ENCODE measurements at regions not wholly inside any gene's neighbourhood (a gene's known extent, or its start where the extent isn't known, plus 50 kb on each side); places are given as distances from the start of the nearest gene placed in this dataset.

DNA sequence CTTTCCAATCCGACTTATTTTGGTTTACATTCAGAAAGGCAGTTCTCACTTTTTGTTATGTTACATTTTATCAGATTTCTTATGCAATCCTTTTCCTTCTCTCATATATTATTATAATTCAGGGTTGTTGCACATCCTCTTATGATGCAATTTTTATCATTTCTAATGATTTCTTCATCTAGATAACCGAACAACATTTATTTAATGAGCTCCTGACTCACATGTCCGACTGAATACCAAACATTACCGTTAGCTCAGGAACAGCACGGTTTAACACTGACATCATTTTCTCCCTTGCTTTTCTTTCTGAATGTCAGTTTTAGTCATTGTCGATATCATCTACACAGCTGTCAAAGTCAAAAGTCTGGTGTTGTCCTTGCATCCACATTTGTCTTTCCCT, 199.2 kb downstream of the BCHE start:
- Histone ChIP-seq H3K9me3 (replicated peaks in 1 of 2; ENCODE audit: control insufficient read depth in 2 of 2, insufficient read depth in 1 of 2, low read depth in 1 of 2, low read length in 2 of 2) (no peaks in the 10 kb centered on the region), H2BK120ac (ENCODE audit: low read depth, low read length) (no peak overlapping the region), H3K79me1 (ENCODE audit: low read depth, low read length) (no peaks in the 10 kb centered on the region), H3K27ac (replicated peaks; ENCODE audit: low read length) (no peak overlapping the region), H3K23ac (ENCODE audit: low read depth, low read length, poor library complexity) (no peak overlapping the region), H3K4me3 (ENCODE audit: low read length in 2 of 2) (no peak overlapping the region), H2AFZ (ENCODE audit: low read length) (no peak overlapping the region), H3K4ac (ENCODE audit: low read length) (no peak overlapping the region), H3K36me3 (replicated peaks in 1 of 2; ENCODE audit: control insufficient read depth in 2 of 2, insufficient read depth in 2 of 2, low read length in 2 of 2) (no peaks in the 10 kb centered on the region), H2AK5ac (ENCODE audit: low read depth, low read length) (no peak overlapping the region), H2BK15ac (ENCODE audit: low read length) (no peak overlapping the region), H3K4me1 (ENCODE audit: control insufficient read depth in 2 of 2, insufficient read depth in 1 of 2, low read depth in 1 of 2, low read length in 2 of 2) (no peaks in the 10 kb centered on the region), H2BK5ac (ENCODE audit: low read length) (no peak overlapping the region), H2BK12ac (ENCODE audit: low read length) (no peak overlapping the region), H3K9ac (ENCODE audit: low read depth, low read length, poor library complexity) (no peak overlapping the region), H3K14ac (ENCODE audit: low read length) (no peak overlapping the region), H4K8ac (ENCODE audit: low read depth, low read length) (no peak overlapping the region), H3K4me2 (ENCODE audit: insufficient read depth, low read length, poor library complexity, severe bottlenecking) (no peak overlapping the region), H3K18ac (ENCODE audit: low read length) (no peak overlapping the region), H3K27me3 (ENCODE audit: control insufficient read depth in 3 of 3, insufficient read depth in 3 of 3, low read depth in 1 of 3, low read length in 3 of 3) (no peaks in the 10 kb centered on the region), H4K91ac (ENCODE audit: low read depth, low read length, poor library complexity) (no peak overlapping the region)
- no CpG with 5 or more reads among the region's 6 CpGs for WGBS, 2 donors (ENCODE audit: extremely low coverage in 2 of 2, insufficient read length in 2 of 2, insufficient replicate concordance in 1 of 2)
- DNase-seq (ENCODE audit: low spot score), result no peak

GRCh38 chr3:165636684-165637015, 200.6 kb downstream of the BCHE start:
- no peaks in the 10 kb centered on the region for H3K27me3 ChIP-seq (ENCODE audit: control insufficient read depth in 3 of 3, insufficient read depth in 3 of 3, low read depth in 1 of 3, low read length in 3 of 3)
- no peak overlapping the region for H2BK15ac ChIP-seq (ENCODE audit: low read length)
- H3K79me1 ChIP-seq (ENCODE audit: low read depth, low read length), result no peaks in the 10 kb centered on the region
- no peaks in the 10 kb centered on the region for H3K4me1 ChIP-seq (ENCODE audit: control insufficient read depth in 2 of 2, insufficient read depth in 1 of 2, low read depth in 1 of 2, low read length in 2 of 2)
- no peak overlapping the region for H3K9ac ChIP-seq (ENCODE audit: low read depth, low read length, poor library complexity)
- H3K9me3 ChIP-seq (replicated peaks in 1 of 2; ENCODE audit: control insufficient read depth in 2 of 2, insufficient read depth in 1 of 2, low read depth in 1 of 2, low read length in 2 of 2), result no peaks in the 10 kb centered on the region
- H4K91ac ChIP-seq (ENCODE audit: low read depth, low read length, poor library complexity), result no peak overlapping the region
- H4K8ac ChIP-seq (ENCODE audit: low read depth, low read length), result no peak overlapping the region
- no peak overlapping the region for H2BK12ac ChIP-seq (ENCODE audit: low read length)
- no peak overlapping the region for H2AFZ ChIP-seq (ENCODE audit: low read length)
- no peak overlapping the region for H3K14ac ChIP-seq (ENCODE audit: low read length)
- H2AK5ac ChIP-seq (ENCODE audit: low read depth, low read length), result no peak overlapping the region
- no peak overlapping the region for H3K27ac ChIP-seq (replicated peaks; ENCODE audit: low read length)
- WGBS, 2 donors (ENCODE audit: extremely low coverage in 2 of 2, insufficient read length in 2 of 2, insufficient replicate concordance in 1 of 2), result no CpG with 5 or more reads among the region's 1 CpG
- H3K36me3 ChIP-seq (replicated peaks in 1 of 2; ENCODE audit: control insufficient read depth in 2 of 2, insufficient read depth in 2 of 2, low read length in 2 of 2), result no peaks in the 10 kb centered on the region
- H3K23ac ChIP-seq (ENCODE audit: low read depth, low read length, poor library complexity), result no peak overlapping the region
- H3K18ac ChIP-seq (ENCODE audit: low read length), result no peak overlapping the region
- H2BK120ac ChIP-seq (ENCODE audit: low read depth, low read length), result no peak overlapping the region
- H2BK5ac ChIP-seq (ENCODE audit: low read length), result no peak overlapping the region
- H3K4me2 ChIP-seq (ENCODE audit: insufficient read depth, low read length, poor library complexity, severe bottlenecking), result no peak overlapping the region
- DNase-seq (ENCODE audit: low spot score), result no peak
- H3K4ac ChIP-seq (ENCODE audit: low read length), result no peak overlapping the region
- H3K4me3 ChIP-seq (ENCODE audit: low read length in 2 of 2), result no peak overlapping the region

DNA sequence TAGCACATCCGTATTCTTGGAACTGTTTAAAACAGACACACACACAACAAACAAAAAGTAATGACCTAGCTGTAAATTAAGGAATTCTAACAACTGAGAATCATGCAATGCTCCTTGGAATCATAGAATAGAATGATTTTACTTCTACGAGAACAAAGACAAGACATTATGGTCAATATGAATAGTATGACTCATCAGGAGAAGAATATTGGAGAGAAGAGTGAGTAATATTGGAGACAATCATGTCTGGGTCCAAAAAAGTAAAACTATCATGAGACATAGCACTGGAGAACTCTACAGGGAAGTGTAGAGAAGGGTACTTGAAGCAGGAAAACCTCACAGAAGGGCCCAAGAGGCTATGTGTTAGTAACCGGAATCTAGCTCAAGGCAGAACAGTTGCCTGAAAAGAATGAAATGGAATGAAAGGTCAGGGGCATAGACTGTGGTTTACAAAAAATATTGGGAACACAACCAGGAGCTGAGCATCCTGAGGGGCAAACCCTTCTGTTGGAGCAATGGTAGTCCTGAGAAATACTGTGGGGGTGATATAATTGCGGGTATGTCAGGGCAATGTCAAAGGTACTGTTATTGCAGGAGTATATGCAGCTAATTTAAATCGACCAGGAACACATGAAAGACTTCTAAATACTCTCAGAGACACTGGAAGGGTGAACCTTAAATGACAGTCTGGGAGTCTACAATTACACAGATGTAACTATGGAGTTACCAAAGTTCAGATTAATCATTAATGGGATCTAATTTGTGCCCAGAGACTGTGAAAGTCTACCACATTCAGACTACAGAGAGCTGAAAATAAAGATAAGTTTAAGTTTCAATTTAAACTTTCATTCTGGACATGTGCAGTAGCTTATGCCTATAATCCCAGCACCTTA, 201.2 kb downstream of the BCHE start:
- no peaks in the 10 kb centered on the region for H3K27me3 ChIP-seq (ENCODE audit: control insufficient read depth in 3 of 3, insufficient read depth in 3 of 3, low read depth in 1 of 3, low read length in 3 of 3)
- H3K9ac ChIP-seq (ENCODE audit: low read depth, low read length, poor library complexity), result no peak overlapping the region
- no peak overlapping the region for H2BK5ac ChIP-seq (ENCODE audit: low read length)
- H3K4me1 ChIP-seq (ENCODE audit: control insufficient read depth in 2 of 2, insufficient read depth in 1 of 2, low read depth in 1 of 2, low read length in 2 of 2), result no peaks in the 10 kb centered on the region
- H3K27ac ChIP-seq (replicated peaks; ENCODE audit: low read length), result no peak overlapping the region
- no peaks in the 10 kb centered on the region for H3K9me3 ChIP-seq (replicated peaks in 1 of 2; ENCODE audit: control insufficient read depth in 2 of 2, insufficient read depth in 1 of 2, low read depth in 1 of 2, low read length in 2 of 2)
- H2AK5ac ChIP-seq (ENCODE audit: low read depth, low read length), result no peak overlapping the region
- no peak overlapping the region for H3K4me2 ChIP-seq (ENCODE audit: insufficient read depth, low read length, poor library complexity, severe bottlenecking)
- no peak overlapping the region for H2BK15ac ChIP-seq (ENCODE audit: low read length)
- no peak overlapping the region for H3K4me3 ChIP-seq (ENCODE audit: low read length in 2 of 2)
- no peak overlapping the region for H3K14ac ChIP-seq (ENCODE audit: low read length)
- no CpG with 5 or more reads among the region's 5 CpGs for WGBS, 2 donors (ENCODE audit: extremely low coverage in 2 of 2, insufficient read length in 2 of 2, insufficient replicate concordance in 1 of 2)
- no peak for DNase-seq (ENCODE audit: low spot score)
- H2BK12ac ChIP-seq (ENCODE audit: low read length), result no peak overlapping the region
- H4K91ac ChIP-seq (ENCODE audit: low read depth, low read length, poor library complexity), result no peak overlapping the region
- H3K23ac ChIP-seq (ENCODE audit: low read depth, low read length, poor library complexity), result no peak overlapping the region
- H3K4ac ChIP-seq (ENCODE audit: low read length), result no peak overlapping the region
- no peak overlapping the region for H2BK120ac ChIP-seq (ENCODE audit: low read depth, low read length)
- no peak overlapping the region for H2AFZ ChIP-seq (ENCODE audit: low read length)
- no peak overlapping the region for H4K8ac ChIP-seq (ENCODE audit: low read depth, low read length)
- H3K18ac ChIP-seq (ENCODE audit: low read length), result no peak overlapping the region
- no peaks in the 10 kb centered on the region for H3K79me1 ChIP-seq (ENCODE audit: low read depth, low read length)
- no peaks in the 10 kb centered on the region for H3K36me3 ChIP-seq (replicated peaks in 1 of 2; ENCODE audit: control insufficient read depth in 2 of 2, insufficient read depth in 2 of 2, low read length in 2 of 2)

DNA sequence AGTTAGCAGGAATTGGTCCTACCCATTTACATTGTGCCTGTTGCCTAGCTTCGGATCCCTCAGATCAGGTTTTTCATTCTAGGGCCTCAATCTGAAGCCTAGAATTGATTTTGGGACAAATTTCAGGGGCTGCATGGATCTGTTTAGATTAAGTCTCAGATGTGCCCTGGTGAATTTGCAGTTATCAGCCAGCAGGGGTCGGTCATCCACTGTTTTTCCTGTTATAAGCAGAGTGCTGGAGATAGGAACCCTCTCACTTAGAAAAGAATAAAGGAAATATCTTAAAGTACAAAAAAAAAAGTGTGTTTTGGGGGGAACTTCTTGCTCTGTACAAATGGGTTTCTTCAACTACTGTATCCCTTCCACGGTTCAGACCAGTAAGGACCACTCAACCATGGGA, 212.5 kb downstream of the BCHE start:
- H2BK12ac ChIP-seq (ENCODE audit: low read length), result no peak overlapping the region
- no peak overlapping the region for H2BK120ac ChIP-seq (ENCODE audit: low read depth, low read length)
- H3K4me1 ChIP-seq (ENCODE audit: control insufficient read depth in 2 of 2, insufficient read depth in 1 of 2, low read depth in 1 of 2, low read length in 2 of 2), result no peaks in the 10 kb centered on the region
- no peak overlapping the region for H4K8ac ChIP-seq (ENCODE audit: low read depth, low read length)
- H3K27me3 ChIP-seq (ENCODE audit: control insufficient read depth in 3 of 3, insufficient read depth in 3 of 3, low read depth in 1 of 3, low read length in 3 of 3), result no peaks in the 10 kb centered on the region
- H3K14ac ChIP-seq (ENCODE audit: low read length), result no peak overlapping the region
- H3K4ac ChIP-seq (ENCODE audit: low read length), result no peak overlapping the region
- no peak overlapping the region for H2BK15ac ChIP-seq (ENCODE audit: low read length)
- H2BK5ac ChIP-seq (ENCODE audit: low read length), result no peak overlapping the region
- no peak overlapping the region for H3K4me2 ChIP-seq (ENCODE audit: insufficient read depth, low read length, poor library complexity, severe bottlenecking)
- no peak overlapping the region for H2AK5ac ChIP-seq (ENCODE audit: low read depth, low read length)
- H3K23ac ChIP-seq (ENCODE audit: low read depth, low read length, poor library complexity), result no peak overlapping the region
- WGBS, 2 donors (ENCODE audit: extremely low coverage in 2 of 2, insufficient read length in 2 of 2, insufficient replicate concordance in 1 of 2), result no CpG with 5 or more reads among the region's 3 CpGs
- H2AFZ ChIP-seq (ENCODE audit: low read length), result peak overlapping the region; percentile 42
- no peak overlapping the region for H4K91ac ChIP-seq (ENCODE audit: low read depth, low read length, poor library complexity)
- no peak for DNase-seq (ENCODE audit: low spot score)
- no peak overlapping the region for H3K27ac ChIP-seq (replicated peaks; ENCODE audit: low read length)
- H3K9ac ChIP-seq (ENCODE audit: low read depth, low read length, poor library complexity), result no peak overlapping the region
- H3K79me1 ChIP-seq (ENCODE audit: low read depth, low read length), result peaks cover 2% of the 10 kb centered on the region
- no peak overlapping the region for H3K18ac ChIP-seq (ENCODE audit: low read length)
- no peak overlapping the region for H3K4me3 ChIP-seq (ENCODE audit: low read length in 2 of 2)
- no peaks in the 10 kb centered on the region for H3K36me3 ChIP-seq (replicated peaks in 1 of 2; ENCODE audit: control insufficient read depth in 2 of 2, insufficient read depth in 2 of 2, low read length in 2 of 2)
- peaks cover 0 to 3% of the 10 kb centered on the region in 2 donors for H3K9me3 ChIP-seq (replicated peaks in 1 of 2; ENCODE audit: control insufficient read depth in 2 of 2, insufficient read depth in 1 of 2, low read depth in 1 of 2, low read length in 2 of 2)
